SK-N-SH (cell line): ENCODE measurements at regions not wholly inside any gene's neighbourhood (a gene's known extent, or its start where the extent isn't known, plus 50 kb on each side); places are given as distances from the start of the nearest gene placed in this dataset.

Source experiments
- CTCF ChIA-PET: fragments of 300-600, 350-600 bp; formaldehyde crosslinking; extraction: SDS; loops from one replicate; lab custom pipeline; 2021; lab: Yijun Ruan, JAX
- POLR2A ChIA-PET: fragments of 350-600 bp; sonication (Branson Sonifier 250); formaldehyde crosslinking; extraction: SDS; loops from one replicate; lab custom pipeline; 2020; ENCODE audit warnings: antibody characterized with exemption, inconsistent platforms; lab: Yijun Ruan, JAX
- DNase-seq: peaks from one replicate; pipeline ENCODE4 v3.0.0; 2012
- H2AFZ ChIP-seq: fragments of 200-600 bp; sonication (generic); 2 replicates; pipeline ENCODE4 v1.8.1; 2016; ENCODE audit warnings: antibody characterized with exemption, mild to moderate bottlenecking, low read depth
- H3F3A ChIP-seq: fragments of 200-600 bp; sonication (generic); replicated peaks from 2 replicates; pipeline ENCODE3; 2016; ENCODE audit warnings: antibody characterized with exemption, mild to moderate bottlenecking; ENCODE audit not compliant: insufficient read depth
- H3K27ac ChIP-seq, 2 experiments: fragments of 200-500 bp in 1 of 2; fragments of 200-600 bp in 1 of 2; sonication (Bioruptor generic) in 1 of 2; sonication (generic), shearing (Covaris generic) in 1 of 2; 2 replicates each; pipeline versions ENCODE4 v1.5.1 to v1.6.1; 2014 to 2016; ENCODE audit warnings: low read depth in 2 of 2, inconsistent platforms in 1 of 2, low read length in 1 of 2, mild to moderate bottlenecking in 1 of 2, mixed read lengths in 1 of 2
- H3K27me3 ChIP-seq: fragments of 200-600 bp; sonication (generic), shearing (Covaris generic); 2 replicates; pipeline ENCODE4 v1.6.1; 2016; ENCODE audit warnings: mixed run types; ENCODE audit not compliant: insufficient read depth
- H3K36me3 ChIP-seq, 2 experiments: fragments of 200-500 bp in 1 of 2; fragments of 200-600 bp in 1 of 2; sonication (Bioruptor generic) in 1 of 2; sonication (generic) in 1 of 2; replicated peaks in 1 of 2; 2 replicates each; pipeline versions ENCODE3 to v1.5.1; 2014 to 2016; ENCODE audit warnings: low read length in 1 of 2, mild to moderate bottlenecking in 1 of 2; ENCODE audit not compliant: insufficient read depth in 2 of 2, control insufficient read depth in 1 of 2
- H3K4me1 ChIP-seq, 2 experiments: fragments of 200-500 bp in 1 of 2; fragments of 200-600 bp in 1 of 2; sonication (Bioruptor generic) in 1 of 2; sonication (generic), shearing (Covaris generic) in 1 of 2; 2 replicates each; pipeline versions ENCODE4 v1.5.1 to v1.6.1; 2014 to 2016; ENCODE audit warnings: low read depth in 1 of 2, low read length in 1 of 2, mixed run types in 1 of 2; ENCODE audit not compliant: insufficient read depth in 2 of 2, control insufficient read depth in 1 of 2
- H3K4me2 ChIP-seq: fragments of 200-600 bp; sonication (generic), shearing (Covaris generic); 2 replicates; pipeline ENCODE4 v1.6.1; 2017; ENCODE audit warnings: mixed run types
- H3K4me3 ChIP-seq, 2 experiments: fragments of 200-500 bp in 1 of 2; fragments of 200-600 bp in 1 of 2; sonication (Bioruptor generic) in 1 of 2; sonication (generic), shearing (Covaris generic) in 1 of 2; 2 replicates each; pipeline versions ENCODE4 v1.5.1 to v1.8.1; 2014 to 2016; ENCODE audit warnings: low read depth in 2 of 2, inconsistent platforms in 1 of 2, low read length in 1 of 2, mild to moderate bottlenecking in 1 of 2, mixed read lengths in 1 of 2, moderate library complexity in 1 of 2
- H3K79me2 ChIP-seq: fragments of 200-600 bp; sonication (generic); 2 replicates; pipeline ENCODE4 v1.8.1; 2017; ENCODE audit warnings: mild to moderate bottlenecking; ENCODE audit not compliant: insufficient read depth
- H3K9ac ChIP-seq: fragments of 200-600 bp; sonication (generic); 2 replicates; pipeline ENCODE4 v1.6.1; 2017; ENCODE audit warnings: mixed run types
- H3K9me2 ChIP-seq: fragments of 200-600 bp; sonication (generic); 2 replicates; pipeline ENCODE4 v1.6.1; 2017; ENCODE audit warnings: mixed run types
- H3K9me3 ChIP-seq: fragments of 200-600 bp; sonication (generic); 2 replicates; pipeline ENCODE4 v1.6.1; 2017; ENCODE audit warnings: mixed run types, mild to moderate bottlenecking, moderate library complexity
- H4K20me1 ChIP-seq: fragments of 200-600 bp; sonication (generic); 2 replicates; pipeline ENCODE4 v1.6.1; 2017; ENCODE audit warnings: mild to moderate bottlenecking, mixed run types; ENCODE audit not compliant: insufficient read depth
- ELF1 ChIP-seq: IDR thresholded peaks from 2 replicates; pipeline ENCODE4 v1.4.0; 2012
- FOXJ3 ChIP-seq: sonication (generic); formaldehyde crosslinking; IDR thresholded peaks from 2 replicates; pipeline ENCODE4 v1.5.1; 2020; ENCODE audit warnings: mild to moderate bottlenecking, missing genetic modification reagents
- JUND ChIP-seq: IDR thresholded peaks from 2 replicates; pipeline ENCODE4 v1.4.0; 2012
- MAX ChIP-seq: IDR thresholded peaks from 2 replicates; pipeline ENCODE4 v1.4.0; 2012; ENCODE audit warnings: low read depth
- MXI1 ChIP-seq: IDR thresholded peaks from 2 replicates; pipeline ENCODE4 v1.6.1; 2012; ENCODE audit warnings: mild to moderate bottlenecking, low read depth, low read length, improper control_type of control experiment
- NFIC ChIP-seq: IDR thresholded peaks from 2 replicates; pipeline ENCODE4 v1.4.0; 2012; ENCODE audit warnings: borderline replicate concordance
- NRF1 ChIP-seq: IDR thresholded peaks from 2 replicates; pipeline ENCODE4 v1.6.1; 2012; ENCODE audit warnings: low read depth, mild to moderate bottlenecking, low read length
- POLR2AphosphoS5 ChIP-seq: IDR thresholded peaks from 2 replicates; pipeline ENCODE4 v1.6.1; 2012; ENCODE audit warnings: low read depth, low read length
- RAD21 ChIP-seq: IDR thresholded peaks from 2 replicates; pipeline ENCODE4 v1.6.1; 2012; ENCODE audit warnings: mild to moderate bottlenecking, low read length
- RCOR1 ChIP-seq: fragments of 150-350 bp; IDR thresholded peaks from 2 replicates; pipeline ENCODE4 v1.6.1; 2017; ENCODE audit warnings: antibody characterized with exemption, low read length
- RFX5 ChIP-seq: IDR thresholded peaks from 2 replicates; pipeline ENCODE4 v1.6.1; 2012; ENCODE audit warnings: mild to moderate bottlenecking, improper control_type of control experiment, low read length
- TAF1 ChIP-seq: IDR thresholded peaks from 2 replicates; pipeline ENCODE4 v1.6.1; 2012; ENCODE audit warnings: low read depth, mild to moderate bottlenecking, low read length, moderate library complexity, borderline replicate concordance
- TCF12 ChIP-seq: IDR thresholded peaks from 2 replicates; pipeline ENCODE4 v1.4.0; 2012
- WGBS: methylation state at CpG from one replicate; pipeline ENCODE4 v1.1.6; 2017; ENCODE audit warnings: low lambda C conversion rate; 5-methylcytosine and 5-hydroxymethylcytosine counted together
- TF ChIP-seq, protein P1 (sequence below): IDR thresholded peaks from 2 replicates; pipeline ENCODE4 v1.4.0; 2012; ENCODE audit warnings: low read depth, borderline replicate concordance

- no peak for DNase-seq
- Histone ChIP-seq H3K4me1 (no peaks in the 10 kb centered on the region), H3K9ac (no peak overlapping the region), H2AFZ (no peak overlapping the region), H3K4me3 (no peak overlapping the region), H3F3A (no peaks in the 10 kb centered on the region), H3K9me2 (no peaks in the 10 kb centered on the region), H4K20me1 (no peaks in the 10 kb centered on the region), H3K36me3 (no peaks in the 10 kb centered on the region), H3K79me2 (no peaks in the 10 kb centered on the region), H3K27ac (no peak overlapping the region), H3K27me3 (no peaks in the 10 kb centered on the region), H3K4me2 (no peak overlapping the region), H3K9me3 (no peaks in the 10 kb centered on the region)
- 47% methylated on average over 5 of the region's 5 CpGs for WGBS
- ChIA-PET CTCF (interaction anchor here (1.5 kb wide), 1 partner anchor 10 kb away, joined by 5 read pairs; no protein-coding TSS in a partner anchor), POLR2A (no interaction called here)
- TF ChIP-seq, protein P1, sequence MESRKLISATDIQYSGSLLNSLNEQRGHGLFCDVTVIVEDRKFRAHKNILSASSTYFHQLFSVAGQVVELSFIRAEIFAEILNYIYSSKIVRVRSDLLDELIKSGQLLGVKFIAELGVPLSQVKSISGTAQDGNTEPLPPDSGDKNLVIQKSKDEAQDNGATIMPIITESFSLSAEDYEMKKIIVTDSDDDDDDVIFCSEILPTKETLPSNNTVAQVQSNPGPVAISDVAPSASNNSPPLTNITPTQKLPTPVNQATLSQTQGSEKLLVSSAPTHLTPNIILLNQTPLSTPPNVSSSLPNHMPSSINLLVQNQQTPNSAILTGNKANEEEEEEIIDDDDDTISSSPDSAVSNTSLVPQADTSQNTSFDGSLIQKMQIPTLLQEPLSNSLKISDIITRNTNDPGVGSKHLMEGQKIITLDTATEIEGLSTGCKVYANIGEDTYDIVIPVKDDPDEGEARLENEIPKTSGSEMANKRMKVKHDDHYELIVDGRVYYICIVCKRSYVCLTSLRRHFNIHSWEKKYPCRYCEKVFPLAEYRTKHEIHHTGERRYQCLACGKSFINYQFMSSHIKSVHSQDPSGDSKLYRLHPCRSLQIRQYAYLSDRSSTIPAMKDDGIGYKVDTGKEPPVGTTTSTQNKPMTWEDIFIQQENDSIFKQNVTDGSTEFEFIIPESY = no peak
- TF ChIP-seq FOXJ3 (no peak), POLR2AphosphoS5 (no peak), MXI1 (no peak), TAF1 (no peak), RAD21 (no peak), RFX5 (no peak), JUND (no peak), NRF1 (no peak), RCOR1 (no peak), NFIC (no peak), TCF12 (no peak)
These were observed 818.8 kb upstream of the WWC1 start for GRCh38 chr5:167472566-167473108.

- Histone ChIP-seq H3K4me3 (no peak overlapping the region), H3K4me2 (no peak overlapping the region), H3K27ac (no peak overlapping the region; a peak in 1 of 4 replicates), H3K36me3 (no peaks in the 10 kb centered on the region), H3F3A (no peaks in the 10 kb centered on the region), H3K79me2 (no peaks in the 10 kb centered on the region), H3K4me1 (no peaks in the 10 kb centered on the region; a peak in 1 of 4 replicates), H3K9me3 (no peaks in the 10 kb centered on the region), H3K9me2 (no peaks in the 10 kb centered on the region), H2AFZ (no peak overlapping the region), H3K9ac (no peak overlapping the region), H4K20me1 (no peaks in the 10 kb centered on the region), H3K27me3 (no peaks in the 10 kb centered on the region)
- DNase-seq = no peak
- 39% methylated on average over 2 of the region's 2 CpGs for WGBS
- POLR2A ChIA-PET = no interaction called here
- TF ChIP-seq RFX5 = no peak
- TF ChIP-seq MXI1 = no peak
- TF ChIP-seq, protein P1 = no peak
- TF ChIP-seq ELF1 = no peak
- TF ChIP-seq MAX = no peak
- CTCF ChIA-PET = no interaction called here
These were observed 813.3 kb upstream of the WWC1 start for GRCh38 chr5:167478188-167478587.
